Adrenal gland (tissue), 5 donors: ENCODE measurements at regions not wholly inside any gene's neighbourhood (a gene's known extent, or its start where the extent isn't known, plus 50 kb on each side); places are given as distances from the start of the nearest gene placed in this dataset.

ENCODE experiments used
- POLR2A ChIP-seq, 2 donors: fragments of 450-650 bp; IDR thresholded peaks; one replicate each; pipeline ENCODE4 v1.6.1; 2017; ENCODE audit warnings: antibody characterized with exemption in 2 of 2, mild to moderate bottlenecking in 2 of 2, moderate library complexity in 1 of 2
- TF ChIP-seq, protein P1 (sequence below), 6 experiments: fragments of 450-650 bp in 4 of 6; fragments of 200-600 bp in 2 of 6; sonication (generic) in 1 of 6; IDR thresholded peaks; 1 replicate in 5 of 6; 2 replicates in 1 of 6; pipeline versions ENCODE4 v1.5.1 to v1.8.0; 2016 to 2021; ENCODE audit warnings: antibody characterized with exemption in 6 of 6, mild to moderate bottlenecking in 2 of 6, moderate library complexity in 1 of 6
- donor health status: DM: no; HTN: no; CAD: no.

DNA sequence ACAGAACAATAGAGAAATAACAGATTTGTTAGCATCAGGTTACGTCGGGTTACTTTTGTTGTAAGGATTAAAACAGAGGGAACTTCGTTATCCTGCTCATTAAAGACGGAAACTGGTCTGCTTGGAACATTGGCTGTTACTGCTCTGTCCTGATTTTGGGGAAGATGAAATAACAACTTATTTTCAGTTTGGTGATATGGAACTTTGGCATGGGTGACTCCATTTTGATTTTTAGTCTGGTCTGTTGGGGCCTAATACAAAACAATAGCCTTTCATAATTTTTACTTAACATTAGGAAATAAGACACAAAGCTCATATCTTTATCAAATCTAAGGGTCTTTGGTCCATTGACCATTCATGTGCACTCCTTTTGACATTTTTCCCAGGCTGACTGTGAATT, 220.5 kb upstream of the DUSP10 start:
- TF ChIP-seq, protein P1, sequence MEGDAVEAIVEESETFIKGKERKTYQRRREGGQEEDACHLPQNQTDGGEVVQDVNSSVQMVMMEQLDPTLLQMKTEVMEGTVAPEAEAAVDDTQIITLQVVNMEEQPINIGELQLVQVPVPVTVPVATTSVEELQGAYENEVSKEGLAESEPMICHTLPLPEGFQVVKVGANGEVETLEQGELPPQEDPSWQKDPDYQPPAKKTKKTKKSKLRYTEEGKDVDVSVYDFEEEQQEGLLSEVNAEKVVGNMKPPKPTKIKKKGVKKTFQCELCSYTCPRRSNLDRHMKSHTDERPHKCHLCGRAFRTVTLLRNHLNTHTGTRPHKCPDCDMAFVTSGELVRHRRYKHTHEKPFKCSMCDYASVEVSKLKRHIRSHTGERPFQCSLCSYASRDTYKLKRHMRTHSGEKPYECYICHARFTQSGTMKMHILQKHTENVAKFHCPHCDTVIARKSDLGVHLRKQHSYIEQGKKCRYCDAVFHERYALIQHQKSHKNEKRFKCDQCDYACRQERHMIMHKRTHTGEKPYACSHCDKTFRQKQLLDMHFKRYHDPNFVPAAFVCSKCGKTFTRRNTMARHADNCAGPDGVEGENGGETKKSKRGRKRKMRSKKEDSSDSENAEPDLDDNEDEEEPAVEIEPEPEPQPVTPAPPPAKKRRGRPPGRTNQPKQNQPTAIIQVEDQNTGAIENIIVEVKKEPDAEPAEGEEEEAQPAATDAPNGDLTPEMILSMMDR (IDR thresholded peaks at IDR 0.05) = no peak
- TF ChIP-seq POLR2A (IDR thresholded peaks at IDR 0.05) = no peak
